Fibroblast of pulmonary artery (primary cell): ENCODE measurements at regions not wholly inside any gene's neighbourhood (a gene's known extent, or its start where the extent isn't known, plus 50 kb on each side); places are given as distances from the start of the nearest gene placed in this dataset.

Source experiments
- DNase-seq: peaks from one replicate; pipeline ENCODE4 v3.0.0-alpha.2; 2010; ENCODE audit warnings: low read depth
- H3K4me3 ChIP-seq: replicated peaks from 2 replicates; pipeline ENCODE4 v1.5.1; 2011; ENCODE audit warnings: low read depth, mild to moderate bottlenecking, control low read depth, low read length, moderate library complexity
- TF ChIP-seq, protein P1 (sequence below): IDR thresholded peaks from 2 replicates; pipeline ENCODE4 v1.5.1; 2011; ENCODE audit warnings: mild to moderate bottlenecking, control low read depth, low read length, inconsistent platforms; ENCODE audit errors: missing control alignments

DNA sequence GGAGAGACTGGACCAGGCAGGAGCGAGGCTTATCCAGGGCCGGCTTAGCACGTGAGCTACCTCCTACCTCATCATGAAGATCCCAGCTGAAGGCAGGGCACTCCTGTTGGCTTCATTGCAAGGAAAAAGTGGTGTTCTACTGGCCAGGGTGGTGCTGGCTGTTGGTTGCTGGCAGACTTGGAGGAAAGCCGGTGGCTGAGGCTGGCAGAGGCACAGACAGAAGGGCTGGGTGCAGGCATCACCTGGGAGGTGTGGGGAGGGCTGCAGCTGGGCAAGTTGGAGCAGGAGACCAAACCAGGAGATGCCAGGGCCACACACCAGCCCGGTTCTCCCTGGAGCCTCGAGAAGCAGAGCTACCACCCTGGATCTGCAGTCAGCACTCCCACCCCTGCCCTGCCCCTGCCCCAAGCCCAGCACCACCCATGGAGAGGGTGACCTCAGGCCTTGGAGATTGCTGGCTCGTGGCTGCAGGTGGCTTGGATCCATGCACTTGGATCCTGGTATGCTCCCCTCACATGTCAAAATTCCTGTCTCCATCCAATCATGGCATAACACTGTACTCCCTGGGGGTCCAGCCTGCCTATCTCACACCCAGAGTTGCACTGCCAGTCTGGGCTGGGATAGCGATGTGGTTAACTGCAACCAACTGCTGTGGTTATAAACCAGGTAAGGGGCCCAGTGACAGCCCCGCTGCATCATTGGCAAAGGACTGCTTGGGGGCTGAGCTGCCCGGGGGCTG is 49.7 kb downstream of the GLI2 start:
- H3K4me3 ChIP-seq: no peak overlapping the region
- TF ChIP-seq, protein P1, sequence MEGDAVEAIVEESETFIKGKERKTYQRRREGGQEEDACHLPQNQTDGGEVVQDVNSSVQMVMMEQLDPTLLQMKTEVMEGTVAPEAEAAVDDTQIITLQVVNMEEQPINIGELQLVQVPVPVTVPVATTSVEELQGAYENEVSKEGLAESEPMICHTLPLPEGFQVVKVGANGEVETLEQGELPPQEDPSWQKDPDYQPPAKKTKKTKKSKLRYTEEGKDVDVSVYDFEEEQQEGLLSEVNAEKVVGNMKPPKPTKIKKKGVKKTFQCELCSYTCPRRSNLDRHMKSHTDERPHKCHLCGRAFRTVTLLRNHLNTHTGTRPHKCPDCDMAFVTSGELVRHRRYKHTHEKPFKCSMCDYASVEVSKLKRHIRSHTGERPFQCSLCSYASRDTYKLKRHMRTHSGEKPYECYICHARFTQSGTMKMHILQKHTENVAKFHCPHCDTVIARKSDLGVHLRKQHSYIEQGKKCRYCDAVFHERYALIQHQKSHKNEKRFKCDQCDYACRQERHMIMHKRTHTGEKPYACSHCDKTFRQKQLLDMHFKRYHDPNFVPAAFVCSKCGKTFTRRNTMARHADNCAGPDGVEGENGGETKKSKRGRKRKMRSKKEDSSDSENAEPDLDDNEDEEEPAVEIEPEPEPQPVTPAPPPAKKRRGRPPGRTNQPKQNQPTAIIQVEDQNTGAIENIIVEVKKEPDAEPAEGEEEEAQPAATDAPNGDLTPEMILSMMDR: no peak
- no peak for DNase-seq

DNA sequence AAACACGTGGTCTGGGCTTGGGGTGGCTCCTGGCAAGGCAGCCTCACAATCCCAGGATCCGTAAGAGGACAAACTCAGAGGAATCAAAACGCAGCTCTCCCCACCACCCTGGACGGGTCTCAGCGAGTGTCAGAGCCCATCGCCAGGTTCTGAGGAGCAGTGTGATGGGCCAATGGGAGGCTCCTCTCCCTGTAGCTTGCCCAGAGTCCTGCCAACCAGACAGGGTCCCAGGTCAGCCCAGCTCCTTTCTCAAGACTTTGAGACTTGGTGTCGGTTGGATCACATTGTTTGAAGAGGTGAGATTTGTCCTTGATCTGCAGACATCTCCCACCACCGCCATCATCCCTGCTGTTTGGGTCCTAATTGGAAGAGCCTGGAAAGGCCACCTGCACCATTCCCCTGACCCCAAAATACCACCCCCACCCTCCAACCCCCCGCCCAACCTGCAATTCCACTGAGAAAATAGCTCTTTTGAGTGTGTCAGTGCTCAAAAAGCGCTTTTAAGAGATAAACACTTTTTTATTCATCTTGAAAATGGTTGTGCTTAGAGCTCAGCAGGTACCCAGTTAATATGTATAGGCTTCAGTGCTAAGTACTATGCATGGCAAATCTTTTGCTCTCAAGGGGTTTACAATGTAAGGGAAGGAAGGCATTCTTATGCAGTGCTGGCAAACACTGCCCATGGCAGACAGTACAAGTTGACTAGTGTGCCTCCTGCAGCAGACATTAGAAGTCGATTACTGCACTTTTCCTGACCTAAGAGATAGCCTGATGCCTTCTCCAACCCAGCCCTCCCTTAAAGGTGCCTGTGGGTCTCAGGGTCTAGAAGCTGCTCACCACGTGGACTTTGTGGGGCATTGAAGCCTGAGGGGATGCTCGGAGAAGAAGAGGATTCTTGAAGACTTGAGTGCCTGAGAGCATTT is 50.6 kb downstream of the GLI2 start:
- no peak overlapping the region for H3K4me3 ChIP-seq
- TF ChIP-seq, protein P1: no peak

DNA sequence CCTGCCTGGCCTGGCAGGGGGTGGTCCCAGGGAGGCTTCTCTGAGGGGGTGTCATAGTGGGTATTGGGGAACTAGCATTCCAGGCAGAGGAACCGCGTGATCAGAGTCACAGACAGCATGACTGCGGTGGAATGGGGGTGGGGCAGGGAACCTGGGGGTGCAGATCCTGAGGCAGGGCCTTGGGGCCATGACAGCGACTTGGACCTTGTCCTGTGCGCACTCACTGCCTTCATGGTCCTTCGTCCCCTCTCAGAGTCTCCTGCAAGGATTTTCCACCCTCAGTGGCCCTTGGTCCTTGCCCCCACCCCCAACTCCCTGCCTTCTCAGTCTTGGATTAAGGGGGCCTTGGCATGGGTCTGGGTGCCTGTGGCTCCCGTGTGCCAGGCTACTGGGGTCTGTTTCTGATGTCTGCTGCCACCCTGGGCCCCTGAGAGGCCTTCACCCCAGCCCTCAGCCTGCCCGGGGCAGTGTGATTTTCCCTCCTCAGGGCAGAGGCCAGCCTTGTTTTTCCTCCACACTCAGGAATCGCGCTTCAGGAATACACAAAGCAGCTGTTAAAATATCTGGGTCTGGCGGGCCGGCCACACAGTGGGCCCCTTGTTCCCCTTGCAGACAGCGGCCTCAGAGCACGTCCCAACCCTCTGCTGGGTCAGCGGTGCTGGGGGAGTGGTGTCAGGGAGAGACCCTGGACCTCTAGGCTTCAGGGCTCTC is 51.6 kb downstream of the GLI2 start:
- DNase-seq: no peak
- TF ChIP-seq, protein P1: no peak

More for the DNA sequence above, 50.6 kb downstream of the GLI2 start:
- no peak for DNase-seq

DNA sequence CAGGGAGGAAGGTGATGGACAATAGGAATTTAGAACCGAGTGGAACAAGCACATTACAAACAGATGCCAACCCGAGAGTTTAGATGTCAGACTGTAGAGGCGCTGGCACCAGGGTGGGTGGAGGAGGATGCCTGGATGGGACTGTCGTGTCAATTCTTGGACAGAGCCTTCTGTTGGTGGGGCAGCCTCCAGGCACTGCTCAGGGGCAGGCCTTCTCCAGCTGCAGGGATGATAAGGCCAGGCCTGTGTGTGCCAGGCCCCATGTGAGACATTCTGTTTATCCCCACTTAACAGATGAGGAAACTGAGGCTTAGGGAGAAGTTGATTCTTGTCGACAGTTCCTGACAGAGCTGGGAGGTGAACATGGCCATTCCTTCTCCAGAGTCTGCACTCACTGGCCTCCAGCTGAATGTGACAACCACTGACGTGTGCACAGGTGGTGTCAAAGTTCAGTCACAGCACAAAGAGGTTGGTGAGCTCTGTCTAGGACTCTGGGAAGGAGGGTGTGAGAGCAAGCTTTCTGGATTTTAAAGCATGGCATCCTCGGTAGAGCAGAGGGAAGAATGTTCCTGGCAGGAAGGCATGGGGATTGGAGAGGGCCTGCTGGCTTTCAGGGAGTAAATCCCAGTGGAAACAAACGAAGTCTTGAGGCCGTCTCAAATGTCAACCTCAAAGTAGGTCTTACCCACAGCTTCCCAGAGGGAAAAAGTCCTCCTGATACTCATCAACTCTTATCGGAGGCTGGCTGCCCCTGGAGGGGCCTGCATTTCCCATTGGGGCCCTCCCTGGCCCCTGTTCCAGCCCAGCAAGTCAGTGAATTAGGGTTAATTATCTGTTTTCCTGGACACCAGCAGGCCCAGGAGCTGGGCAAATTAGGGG is 52.4 kb downstream of the GLI2 start:
- no peak for DNase-seq
- TF ChIP-seq, protein P1: no peak
- no peak overlapping the region for H3K4me3 ChIP-seq

More for the DNA sequence above, 51.6 kb downstream of the GLI2 start:
- H3K4me3 ChIP-seq: no peak overlapping the region

DNA sequence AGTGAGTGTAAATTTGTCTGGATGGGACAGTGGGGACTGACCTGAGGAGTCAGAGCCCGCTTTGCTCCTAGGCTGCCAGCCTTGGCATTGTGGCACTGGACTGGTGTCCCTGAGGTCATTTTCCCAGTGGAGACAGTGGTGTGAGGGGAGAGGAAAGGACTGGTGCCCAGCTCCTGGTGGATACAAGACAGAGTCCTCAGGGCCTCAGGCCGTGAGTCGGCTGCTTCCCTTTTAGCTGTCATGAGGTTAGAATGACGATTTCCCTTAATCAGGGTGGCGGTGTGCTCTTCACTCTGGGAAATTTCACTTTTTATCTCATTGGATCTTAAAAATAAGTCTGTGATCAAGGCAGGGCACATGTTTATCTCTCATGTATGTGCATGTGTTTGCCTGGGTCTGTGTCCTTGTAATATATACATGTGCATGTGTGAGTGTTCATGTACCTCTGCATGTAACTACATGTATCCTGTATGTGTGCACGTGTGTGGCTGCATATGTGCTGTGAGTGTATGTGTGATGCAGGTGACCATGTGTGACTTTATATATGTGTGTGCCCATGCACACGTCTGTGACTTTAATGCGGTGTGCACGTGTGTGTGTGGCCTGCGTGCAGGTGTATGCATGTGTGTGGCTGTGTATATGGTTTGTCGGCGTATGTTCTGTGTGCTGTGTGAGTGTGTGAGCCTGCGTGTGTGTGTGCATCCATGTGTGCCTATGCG is 55.7 kb downstream of the GLI2 start:
- no peak overlapping the region for H3K4me3 ChIP-seq
- no peak for DNase-seq
- TF ChIP-seq, protein P1: no peak

DNA sequence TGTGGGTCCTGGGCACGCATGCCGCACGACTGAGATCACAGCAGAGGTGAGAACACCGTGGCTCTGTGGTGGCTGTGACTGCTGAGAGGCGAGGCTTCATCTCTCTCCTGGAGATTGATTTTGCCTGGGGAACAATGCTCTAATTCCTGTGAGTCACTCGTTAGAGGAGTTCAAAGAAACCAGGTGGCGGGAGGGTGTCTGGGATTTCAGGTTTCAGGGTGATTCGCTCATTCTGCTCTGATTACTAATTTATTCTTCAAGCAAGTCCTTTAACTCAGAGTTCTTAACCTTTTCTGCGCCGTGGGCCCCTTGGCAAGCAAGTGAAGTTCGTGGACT is 56.3 kb downstream of the GLI2 start:
- H3K4me3 ChIP-seq: no peak overlapping the region
- DNase-seq: no peak
- TF ChIP-seq, protein P1: no peak
